H9 (cell line): ENCODE measurements at regions not wholly inside any gene's neighbourhood (a gene's known extent, or its start where the extent isn't known, plus 50 kb on each side); places are given as distances from the start of the nearest gene placed in this dataset.

Experiments
- DNase-seq: peaks from one replicate; pipeline ENCODE4 v3.0.0-alpha.2; 2017
- H2AFZ ChIP-seq: one replicate; pipeline ENCODE4 v1.6.1; 2013; ENCODE audit warnings: mild to moderate bottlenecking, low read length, control low read depth, moderate library complexity
- H2AK5ac ChIP-seq: 2 replicates; pipeline ENCODE4 v1.6.1; 2013; ENCODE audit warnings: low read length, control low read depth, mixed read lengths; ENCODE audit not compliant: insufficient read length
- H2BK120ac ChIP-seq: one replicate; pipeline ENCODE4 v1.6.1; 2013; ENCODE audit warnings: low read depth, mild to moderate bottlenecking, low read length, control low read depth, inconsistent platforms; ENCODE audit not compliant: poor library complexity, severe bottlenecking
- H2BK12ac ChIP-seq: 2 replicates; pipeline ENCODE4 v1.6.1; 2013; ENCODE audit warnings: low read length, control low read depth, mixed read lengths, low read depth; ENCODE audit not compliant: insufficient read length
- H2BK15ac ChIP-seq: 2 replicates; pipeline ENCODE4 v1.6.1; 2013; ENCODE audit warnings: low read depth, low read length, control low read depth
- H2BK20ac ChIP-seq: one replicate; pipeline ENCODE4 v1.6.1; 2013; ENCODE audit warnings: low read depth, mild to moderate bottlenecking, low read length, control low read depth, inconsistent platforms; ENCODE audit not compliant: poor library complexity, severe bottlenecking
- H2BK5ac ChIP-seq: 2 replicates; pipeline ENCODE4 v1.6.1; 2013; ENCODE audit warnings: low read length, control low read depth, mixed read lengths; ENCODE audit not compliant: insufficient read length
- H3K14ac ChIP-seq: 2 replicates; pipeline ENCODE4 v1.6.1; 2013; ENCODE audit warnings: low read length, control low read depth; ENCODE audit not compliant: insufficient read depth
- H3K18ac ChIP-seq: 2 replicates; pipeline ENCODE4 v1.6.1; 2013; ENCODE audit warnings: low read depth, mild to moderate bottlenecking, mixed read lengths, low read length, control low read depth; ENCODE audit not compliant: insufficient read length
- H3K23ac ChIP-seq: 2 replicates; pipeline ENCODE4 v1.6.1; 2013; ENCODE audit warnings: low read length, control low read depth, mixed read lengths, low read depth; ENCODE audit not compliant: insufficient read length
- H3K23me2 ChIP-seq: 2 replicates; pipeline ENCODE4 v1.6.1; 2013; ENCODE audit warnings: low read depth, mild to moderate bottlenecking, mixed read lengths, low read length, control low read depth; ENCODE audit not compliant: insufficient read length, poor library complexity, severe bottlenecking
- H3K27ac ChIP-seq: 2 replicates; pipeline ENCODE4 v1.5.1; 2013; ENCODE audit warnings: low read length, control low read depth, mixed read lengths, low read depth; ENCODE audit not compliant: insufficient read length
- H3K27me3 ChIP-seq: 2 replicates; pipeline ENCODE4 v1.6.1; 2013; ENCODE audit warnings: low read length, control low read depth, inconsistent platforms; ENCODE audit not compliant: insufficient read depth
- H3K4ac ChIP-seq: 2 replicates; pipeline ENCODE4 v1.6.1; 2013; ENCODE audit warnings: low read depth, mild to moderate bottlenecking, control low read depth, inconsistent platforms, low read length, moderate library complexity
- H3K4me1 ChIP-seq: 2 replicates; pipeline ENCODE4 v1.6.1; 2013; ENCODE audit warnings: low read length, control low read depth, inconsistent platforms; ENCODE audit not compliant: insufficient read depth
- H3K4me2 ChIP-seq: 2 replicates; pipeline ENCODE4 v1.6.1; 2013; ENCODE audit warnings: low read length, control low read depth, mixed read lengths; ENCODE audit not compliant: insufficient read length, insufficient read depth
- H3K56ac ChIP-seq: 2 replicates; pipeline ENCODE4 v1.6.1; 2013; ENCODE audit warnings: low read depth, mild to moderate bottlenecking, mixed read lengths, low read length, control low read depth; ENCODE audit not compliant: insufficient read length
- H3K79me1 ChIP-seq: 2 replicates; pipeline ENCODE4 v1.6.1; 2013; ENCODE audit warnings: low read depth, mild to moderate bottlenecking, moderate library complexity, low read length, control low read depth, inconsistent platforms; ENCODE audit not compliant: insufficient read depth, poor library complexity, severe bottlenecking
- H3K79me2 ChIP-seq: 2 replicates; pipeline ENCODE4 v1.6.1; 2013; ENCODE audit warnings: low read length, control low read depth, inconsistent platforms; ENCODE audit not compliant: insufficient read depth
- H3K9ac ChIP-seq: 2 replicates; pipeline ENCODE4 v1.6.1; 2013; ENCODE audit warnings: low read length, control low read depth, mixed read lengths; ENCODE audit not compliant: insufficient read length; ENCODE audit errors: extremely low read depth
- H3K9me3 ChIP-seq: one replicate; pipeline ENCODE4 v1.6.1; 2013; ENCODE audit warnings: low read depth, low read length, inconsistent platforms; ENCODE audit not compliant: control insufficient read depth
- H3T11ph ChIP-seq: one replicate; pipeline ENCODE4 v1.6.1; 2013; ENCODE audit warnings: mild to moderate bottlenecking, low read length, control low read depth, inconsistent platforms
- H4K20me1 ChIP-seq: one replicate; pipeline ENCODE4 v1.6.1; 2013; ENCODE audit not compliant: control insufficient read depth, insufficient read length, insufficient read depth
- H4K5ac ChIP-seq: 2 replicates; pipeline ENCODE4 v1.6.1; 2013; ENCODE audit warnings: low read depth, mild to moderate bottlenecking, mixed read lengths, low read length, control low read depth; ENCODE audit not compliant: insufficient read length
- H4K8ac ChIP-seq: replicated peaks from 2 replicates; pipeline ENCODE4 v1.6.1; 2013; ENCODE audit warnings: low read length, control low read depth, mixed read lengths, low read depth; ENCODE audit not compliant: insufficient read length
- H4K91ac ChIP-seq: 2 replicates; pipeline ENCODE4 v1.6.1; 2013; ENCODE audit warnings: low read depth, mild to moderate bottlenecking, moderate library complexity, mixed read lengths, low read length, control low read depth; ENCODE audit not compliant: insufficient read length
- H3K27ac Mint-ChIP-seq, 3 experiments: 2 replicates in 2 of 3; 3 replicates in 1 of 3; pipeline ENCODE4 v1.8.0; 2020 to 2021; ENCODE audit warnings: mixed read lengths in 3 of 3, mild to moderate bottlenecking in 1 of 3, moderate library complexity in 1 of 3
- H3K27me3 Mint-ChIP-seq: 2 replicates; pipeline ENCODE4 v1.8.0; 2021; ENCODE audit warnings: low read depth, mild to moderate bottlenecking, moderate library complexity, mixed read lengths
- H3K36me3 Mint-ChIP-seq, 3 experiments: 2 replicates in 2 of 3; 3 replicates in 1 of 3; pipeline ENCODE4 v1.8.0; 2020 to 2021; ENCODE audit warnings: low read depth in 3 of 3, mixed read lengths in 3 of 3; ENCODE audit not compliant: insufficient read depth in 1 of 3
- H3K4me1 Mint-ChIP-seq, 2 experiments: 2 replicates each; pipeline ENCODE4 v1.8.0; 2020; ENCODE audit warnings: mixed read lengths in 2 of 2
- H3K4me3 Mint-ChIP-seq, 2 experiments: 2 replicates in 1 of 2; 3 replicates in 1 of 2; pipeline ENCODE4 v1.8.0; 2020 to 2021; ENCODE audit warnings: mild to moderate bottlenecking in 2 of 2, mixed read lengths in 2 of 2, moderate library complexity in 1 of 2
- H3K9me3 Mint-ChIP-seq, 2 experiments: 2 replicates in 1 of 2; 3 replicates in 1 of 2; pipeline ENCODE4 v1.8.0; 2020; ENCODE audit warnings: mild to moderate bottlenecking in 2 of 2, mixed read lengths in 2 of 2, moderate library complexity in 1 of 2
- WGBS: extraction: QIAGEN DNeasy Blood & Tissue Kit; methylation state at CpG from one replicate; pipeline ENCODE4 v1.1.7; 2013; ENCODE audit warnings: missing lambda C conversion rate, low lambda C conversion rate, mixed read lengths; ENCODE audit not compliant: insufficient read length; ENCODE audit errors: extremely low coverage; 5-methylcytosine and 5-hydroxymethylcytosine counted together
- TF ChIP-seq, protein P1 (sequence below): fragments of 200-600 bp; sonication (generic); conservative IDR thresholded peaks from 3 replicates; pipeline ENCODE4 v1.8.0; 2021; ENCODE audit warnings: antibody characterized with exemption, mild to moderate bottlenecking

GRCh38 chr14:42927313-42927712 is 1320.6 kb downstream of the LRFN5 start:
- no peak overlapping the region for H3K4me2 ChIP-seq
- H3K27ac ChIP-seq = no peak overlapping the region
- DNase-seq = no peak
- H3K4ac ChIP-seq = no peak overlapping the region
- peaks cover 0 to 8% (median 0%) of the 10 kb centered on the region in 3 experiments; a peak in 4 of 7 replicates for H3K36me3 Mint-ChIP-seq
- TF ChIP-seq, protein P1, sequence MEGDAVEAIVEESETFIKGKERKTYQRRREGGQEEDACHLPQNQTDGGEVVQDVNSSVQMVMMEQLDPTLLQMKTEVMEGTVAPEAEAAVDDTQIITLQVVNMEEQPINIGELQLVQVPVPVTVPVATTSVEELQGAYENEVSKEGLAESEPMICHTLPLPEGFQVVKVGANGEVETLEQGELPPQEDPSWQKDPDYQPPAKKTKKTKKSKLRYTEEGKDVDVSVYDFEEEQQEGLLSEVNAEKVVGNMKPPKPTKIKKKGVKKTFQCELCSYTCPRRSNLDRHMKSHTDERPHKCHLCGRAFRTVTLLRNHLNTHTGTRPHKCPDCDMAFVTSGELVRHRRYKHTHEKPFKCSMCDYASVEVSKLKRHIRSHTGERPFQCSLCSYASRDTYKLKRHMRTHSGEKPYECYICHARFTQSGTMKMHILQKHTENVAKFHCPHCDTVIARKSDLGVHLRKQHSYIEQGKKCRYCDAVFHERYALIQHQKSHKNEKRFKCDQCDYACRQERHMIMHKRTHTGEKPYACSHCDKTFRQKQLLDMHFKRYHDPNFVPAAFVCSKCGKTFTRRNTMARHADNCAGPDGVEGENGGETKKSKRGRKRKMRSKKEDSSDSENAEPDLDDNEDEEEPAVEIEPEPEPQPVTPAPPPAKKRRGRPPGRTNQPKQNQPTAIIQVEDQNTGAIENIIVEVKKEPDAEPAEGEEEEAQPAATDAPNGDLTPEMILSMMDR = no peak
- no peak overlapping the region for H3T11ph ChIP-seq
- no peak overlapping the region for H3K18ac ChIP-seq
- H3K14ac ChIP-seq = no peak overlapping the region
- H2BK120ac ChIP-seq = no peak overlapping the region
- H2BK12ac ChIP-seq = no peak overlapping the region
- H4K8ac ChIP-seq = no peak overlapping the region
- H2BK5ac ChIP-seq = no peak overlapping the region
- H3K23ac ChIP-seq = no peak overlapping the region
- H3K27me3 ChIP-seq = no peaks in the 10 kb centered on the region
- no peak overlapping the region for H2AK5ac ChIP-seq
- H2AFZ ChIP-seq = no peak overlapping the region
- no peaks in the 10 kb centered on the region for H3K4me1 Mint-ChIP-seq
- H4K91ac ChIP-seq = no peak overlapping the region
- peaks cover 2 to 12% of the 10 kb centered on the region in 2 experiments; a peak in 4 of 5 replicates for H3K9me3 Mint-ChIP-seq
- H3K27me3 Mint-ChIP-seq = no peaks in the 10 kb centered on the region; the same call in 1 of the 2 replicates
- H3K23me2 ChIP-seq = no peaks in the 10 kb centered on the region
- H3K56ac ChIP-seq = no peak overlapping the region
- H3K9ac ChIP-seq = no peak overlapping the region
- H3K4me3 Mint-ChIP-seq = no peak overlapping the region
- H3K79me1 ChIP-seq = no peaks in the 10 kb centered on the region
- WGBS = no CpG with 5 or more reads among the region's 2 CpGs
- H4K20me1 ChIP-seq = no peaks in the 10 kb centered on the region
- no peaks in the 10 kb centered on the region for H3K4me1 ChIP-seq
- no peaks in the 10 kb centered on the region for H3K79me2 ChIP-seq
- no peak overlapping the region for H2BK15ac ChIP-seq
- H2BK20ac ChIP-seq = no peak overlapping the region
- no peak overlapping the region for H3K27ac Mint-ChIP-seq
- no peak overlapping the region for H4K5ac ChIP-seq
- H3K9me3 ChIP-seq = no peaks in the 10 kb centered on the region
